ENCODE measurements at regions not wholly inside any gene's neighbourhood (a gene's known extent, or its start where the extent isn't known, plus 50 kb on each side); places are given as distances from the start of the nearest gene placed in this dataset.

GRCh38 chr6:131450861-131451260 is 122.2 kb upstream of the ARG1 start:
- TF ChIP-seq CTCF (IDR thresholded peaks at IDR 0.05) (no peak), POLR2A (IDR thresholded peaks at IDR 0.05) (no peak)

Measured in sigmoid colon (tissue), 3 donors.